Smooth muscle cell (in vitro differentiated cells): ENCODE measurements at regions not wholly inside any gene's neighbourhood (a gene's known extent, or its start where the extent isn't known, plus 50 kb on each side); places are given as distances from the start of the nearest gene placed in this dataset.

ENCODE experiments used
- DNase-seq: peaks from one replicate; lab custom pipeline; 2025; ENCODE audit not compliant: unreplicated experiment; lab: John Stamatoyannopoulos, UW
- H2AFZ ChIP-seq: fragments of 200-600 bp; sonication (generic); 2 replicates; pipeline ENCODE4 v1.6.0; 2016; ENCODE audit warnings: antibody characterized with exemption, low read depth, mild to moderate bottlenecking
- H3F3A ChIP-seq: fragments of 200-600 bp; sonication (generic); 2 replicates; pipeline ENCODE4 v1.6.0; 2017; ENCODE audit warnings: antibody characterized with exemption, low read depth
- H3K27ac ChIP-seq: fragments of 200-600 bp; sonication (generic); 2 replicates; pipeline ENCODE4 v1.5.1; 2016; ENCODE audit warnings: low read depth, mild to moderate bottlenecking
- H3K27me3 ChIP-seq: fragments of 200-600 bp; sonication (generic); 2 replicates; pipeline ENCODE4 v1.6.1; 2016; ENCODE audit warnings: low read depth, mild to moderate bottlenecking
- H3K36me3 ChIP-seq: fragments of 200-600 bp; sonication (generic); 2 replicates; pipeline ENCODE4 v1.5.1; 2016; ENCODE audit warnings: low read depth
- H3K4me1 ChIP-seq: fragments of 200-600 bp; sonication (generic); 2 replicates; pipeline ENCODE4 v1.5.1; 2016; ENCODE audit warnings: low read depth
- H3K4me2 ChIP-seq: fragments of 200-600 bp; sonication (generic); 2 replicates; pipeline ENCODE4 v1.6.0; 2016; ENCODE audit warnings: mild to moderate bottlenecking
- H3K4me3 ChIP-seq: fragments of 200-600 bp; sonication (generic); 2 replicates; pipeline ENCODE4 v1.5.1; 2016; ENCODE audit warnings: mild to moderate bottlenecking
- H3K79me2 ChIP-seq: fragments of 200-600 bp; sonication (generic); 2 replicates; pipeline ENCODE4 v1.6.0; 2016; ENCODE audit warnings: low read depth, mild to moderate bottlenecking
- H3K9ac ChIP-seq: fragments of 200-600 bp; sonication (generic); 2 replicates; pipeline ENCODE4 v1.6.0; 2016; ENCODE audit warnings: low read depth
- H3K9me3 ChIP-seq: fragments of 200-600 bp; sonication (generic); replicated peaks from 2 replicates; pipeline ENCODE4 v1.5.1; 2016; ENCODE audit warnings: low read depth
- H4K20me1 ChIP-seq: fragments of 200-600 bp; sonication (generic); 2 replicates; pipeline ENCODE4 v1.6.0; 2016; ENCODE audit warnings: low read depth
- WGBS: methylation state at CpG from one replicate; pipeline ENCODE4 v1.1.7; 2016; ENCODE audit warnings: low lambda C conversion rate; 5-methylcytosine and 5-hydroxymethylcytosine counted together
- TF ChIP-seq, protein P1 (sequence below): fragments of 200-600 bp; sonication (generic); IDR thresholded peaks from 2 replicates; pipeline ENCODE4 v1.5.1; 2017; ENCODE audit warnings: borderline replicate concordance, mild to moderate bottlenecking, antibody characterized with exemption; ENCODE audit not compliant: insufficient read depth, poor library complexity, severe bottlenecking

- Histone ChIP-seq H3F3A (peaks cover 12% of the 10 kb centered on the region), H3K9ac (no peak overlapping the region), H3K79me2 (no peaks in the 10 kb centered on the region), H3K36me3 (no peaks in the 10 kb centered on the region), H3K27me3 (no peaks in the 10 kb centered on the region), H3K9me3 (no peaks in the 10 kb centered on the region), H3K4me1 (peaks cover 21% of the 10 kb centered on the region), H3K27ac (no peak overlapping the region), H3K4me2 (no peak overlapping the region), H4K20me1 (no peaks in the 10 kb centered on the region), H2AFZ (no peak overlapping the region), H3K4me3 (no peak overlapping the region)
- TF ChIP-seq, protein P1, sequence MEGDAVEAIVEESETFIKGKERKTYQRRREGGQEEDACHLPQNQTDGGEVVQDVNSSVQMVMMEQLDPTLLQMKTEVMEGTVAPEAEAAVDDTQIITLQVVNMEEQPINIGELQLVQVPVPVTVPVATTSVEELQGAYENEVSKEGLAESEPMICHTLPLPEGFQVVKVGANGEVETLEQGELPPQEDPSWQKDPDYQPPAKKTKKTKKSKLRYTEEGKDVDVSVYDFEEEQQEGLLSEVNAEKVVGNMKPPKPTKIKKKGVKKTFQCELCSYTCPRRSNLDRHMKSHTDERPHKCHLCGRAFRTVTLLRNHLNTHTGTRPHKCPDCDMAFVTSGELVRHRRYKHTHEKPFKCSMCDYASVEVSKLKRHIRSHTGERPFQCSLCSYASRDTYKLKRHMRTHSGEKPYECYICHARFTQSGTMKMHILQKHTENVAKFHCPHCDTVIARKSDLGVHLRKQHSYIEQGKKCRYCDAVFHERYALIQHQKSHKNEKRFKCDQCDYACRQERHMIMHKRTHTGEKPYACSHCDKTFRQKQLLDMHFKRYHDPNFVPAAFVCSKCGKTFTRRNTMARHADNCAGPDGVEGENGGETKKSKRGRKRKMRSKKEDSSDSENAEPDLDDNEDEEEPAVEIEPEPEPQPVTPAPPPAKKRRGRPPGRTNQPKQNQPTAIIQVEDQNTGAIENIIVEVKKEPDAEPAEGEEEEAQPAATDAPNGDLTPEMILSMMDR = no peak
- DNase-seq = no peak
- WGBS = 91% methylated on average over 5 of the region's 5 CpGs
These were observed 77.1 kb upstream of the CALM2 start for GRCh38 chr2:47253447-47253846.

- Histone ChIP-seq H4K20me1 (no peaks in the 10 kb centered on the region), H2AFZ (no peak overlapping the region), H3K27me3 (no peaks in the 10 kb centered on the region), H3K36me3 (no peaks in the 10 kb centered on the region), H3K4me1 (peaks cover 13% of the 10 kb centered on the region), H3F3A (peaks cover 16% of the 10 kb centered on the region), H3K79me2 (no peaks in the 10 kb centered on the region), H3K4me3 (no peak overlapping the region), H3K9ac (no peak overlapping the region), H3K9me3 (no peaks in the 10 kb centered on the region), H3K27ac (no peak overlapping the region), H3K4me2 (no peak overlapping the region)
- TF ChIP-seq, protein P1 = no peak
- WGBS = 77% methylated on average over 3 of the region's 3 CpGs
- DNase-seq = no peak
These were observed 75.0 kb upstream of the CALM2 start for GRCh38 chr2:47251404-47251675.

DNA sequence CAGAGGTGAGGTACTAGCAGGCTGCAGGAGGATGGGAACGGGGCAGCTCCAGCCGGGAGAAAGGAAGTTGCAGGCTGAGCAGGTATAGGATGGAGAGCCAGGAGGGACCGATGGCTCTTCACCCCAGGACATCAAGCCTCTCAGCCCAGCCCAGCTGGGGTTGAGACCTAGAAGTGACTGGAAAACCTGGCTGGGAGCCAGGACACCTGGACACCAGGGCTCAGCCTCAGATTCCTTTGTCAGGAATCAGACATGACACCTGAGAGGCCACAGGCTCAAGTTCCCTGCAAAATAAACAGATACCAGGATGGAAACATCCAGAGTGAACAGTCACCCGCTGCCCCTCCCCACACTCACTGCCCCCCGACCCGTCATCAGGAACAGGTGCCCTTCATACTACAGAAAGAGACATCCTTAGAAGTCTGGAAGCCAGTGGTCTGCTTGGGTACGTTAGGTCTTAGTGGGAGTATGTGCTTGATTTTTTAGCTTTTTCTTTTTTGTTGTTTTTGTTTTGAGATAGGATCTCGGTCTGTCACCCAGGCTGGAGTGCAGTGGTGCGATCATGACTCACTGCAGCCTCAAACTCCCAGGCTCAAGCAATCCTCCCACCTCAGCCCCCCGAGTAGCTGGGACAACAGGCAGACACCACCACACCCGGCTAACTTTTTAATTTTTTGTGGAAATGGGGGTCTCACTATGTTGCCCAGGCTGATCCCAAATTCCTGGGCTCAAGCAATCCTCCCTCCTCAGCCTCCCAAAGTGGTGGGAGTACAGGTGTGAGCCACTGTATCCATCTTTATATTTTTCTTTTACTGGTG is 74.5 kb upstream of the CALM2 start:
- no peak overlapping the region for H3K9ac ChIP-seq
- TF ChIP-seq, protein P1 = no peak
- no peak overlapping the region for H2AFZ ChIP-seq
- whole genome bisulfite sequencing = 50% methylated on average over 11 of the region's 11 CpGs
- no peaks in the 10 kb centered on the region for H3K79me2 ChIP-seq
- H4K20me1 ChIP-seq = no peaks in the 10 kb centered on the region
- no peaks in the 10 kb centered on the region for H3K27me3 ChIP-seq
- H3K4me3 ChIP-seq = no peak overlapping the region
- no peak overlapping the region for H3K27ac ChIP-seq
- H3K4me2 ChIP-seq = no peak overlapping the region
- H3K4me1 ChIP-seq = peaks cover 10% of the 10 kb centered on the region
- H3F3A ChIP-seq = peaks cover 16% of the 10 kb centered on the region
- no peaks in the 10 kb centered on the region for H3K36me3 ChIP-seq
- H3K9me3 ChIP-seq = no peaks in the 10 kb centered on the region
- no peak for DNase-seq

GRCh38 chr2:47249931-47250330 is 73.6 kb upstream of the CALM2 start:
- H2AFZ ChIP-seq = no peak overlapping the region
- WGBS = 97% methylated on average over 6 of the region's 6 CpGs
- no peaks in the 10 kb centered on the region for H3K9me3 ChIP-seq
- H3K27me3 ChIP-seq = no peaks in the 10 kb centered on the region
- no peak overlapping the region for H3K4me2 ChIP-seq
- no peak for DNase-seq
- no peaks in the 10 kb centered on the region for H3K36me3 ChIP-seq
- no peak overlapping the region for H3K9ac ChIP-seq
- H3F3A ChIP-seq = peaks cover 16% of the 10 kb centered on the region
- H3K79me2 ChIP-seq = no peaks in the 10 kb centered on the region
- H3K4me3 ChIP-seq = no peak overlapping the region
- H3K27ac ChIP-seq = no peak overlapping the region
- TF ChIP-seq, protein P1 = no peak
- H4K20me1 ChIP-seq = no peaks in the 10 kb centered on the region
- H3K4me1 ChIP-seq = peaks cover 10% of the 10 kb centered on the region
